B cell (primary cell): ENCODE measurements at regions not wholly inside any gene's neighbourhood (a gene's known extent, or its start where the extent isn't known, plus 50 kb on each side); places are given as distances from the start of the nearest gene placed in this dataset.

Experiments
- EZH2 ChIP-seq: IDR thresholded peaks from 2 replicates; pipeline ENCODE4 v1.6.1; 2012; ENCODE audit warnings: borderline replicate concordance, low read depth, mild to moderate bottlenecking, moderate library complexity, low read length; ENCODE audit not compliant: insufficient read depth, poor library complexity, severe bottlenecking
- TF ChIP-seq, protein P1 (sequence below): fragments of 200-600 bp; IDR thresholded peaks from one replicate; pipeline ENCODE4 v1.8.0; 2022; ENCODE audit warnings: antibody characterized with exemption, mild to moderate bottlenecking

GRCh38 chr15:96038131-96038530, 292.4 kb upstream of the NR2F2 start:
- TF ChIP-seq, protein P1, sequence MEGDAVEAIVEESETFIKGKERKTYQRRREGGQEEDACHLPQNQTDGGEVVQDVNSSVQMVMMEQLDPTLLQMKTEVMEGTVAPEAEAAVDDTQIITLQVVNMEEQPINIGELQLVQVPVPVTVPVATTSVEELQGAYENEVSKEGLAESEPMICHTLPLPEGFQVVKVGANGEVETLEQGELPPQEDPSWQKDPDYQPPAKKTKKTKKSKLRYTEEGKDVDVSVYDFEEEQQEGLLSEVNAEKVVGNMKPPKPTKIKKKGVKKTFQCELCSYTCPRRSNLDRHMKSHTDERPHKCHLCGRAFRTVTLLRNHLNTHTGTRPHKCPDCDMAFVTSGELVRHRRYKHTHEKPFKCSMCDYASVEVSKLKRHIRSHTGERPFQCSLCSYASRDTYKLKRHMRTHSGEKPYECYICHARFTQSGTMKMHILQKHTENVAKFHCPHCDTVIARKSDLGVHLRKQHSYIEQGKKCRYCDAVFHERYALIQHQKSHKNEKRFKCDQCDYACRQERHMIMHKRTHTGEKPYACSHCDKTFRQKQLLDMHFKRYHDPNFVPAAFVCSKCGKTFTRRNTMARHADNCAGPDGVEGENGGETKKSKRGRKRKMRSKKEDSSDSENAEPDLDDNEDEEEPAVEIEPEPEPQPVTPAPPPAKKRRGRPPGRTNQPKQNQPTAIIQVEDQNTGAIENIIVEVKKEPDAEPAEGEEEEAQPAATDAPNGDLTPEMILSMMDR, result no peak
- TF ChIP-seq EZH2, result no peak
